IMR-90 (cell line): ENCODE measurements at regions not wholly inside any gene's neighbourhood (a gene's known extent, or its start where the extent isn't known, plus 50 kb on each side); places are given as distances from the start of the nearest gene placed in this dataset.

ENCODE experiments used
- ATAC-seq: fragments of 200-7000 bp; cut with Tn5 transposase; 2 replicates; pipeline ENCODE4 v1.9.1; 2020; ENCODE audit warnings: low read depth, mild to moderate bottlenecking, moderate library complexity
- BruUV-seq: library from RNA; stranded (reverse); fragments of 400-500 nt; replicated peaks from 2 replicates; lab custom pipeline; 2021; lab: Mats Ljungman, UMichigan
- CTCF ChIA-PET: fragments of 300-600 bp; formaldehyde crosslinking; extraction: SDS; loops from one replicate; lab custom pipeline; 2021; ENCODE audit warnings: antibody characterized with exemption; lab: Yijun Ruan, JAX
- POLR2A ChIA-PET: fragments of 300-600 bp; sonication (Branson Sonifier 250); formaldehyde crosslinking; loops from one replicate; lab custom pipeline; 2022; ENCODE audit warnings: antibody characterized with exemption; ENCODE audit not compliant: unreplicated experiment; lab: Charles Lee
- DNase-seq: peaks from one replicate; pipeline ENCODE4 v3.0.0; 2013
- H2AFZ ChIP-seq: replicated peaks from 2 replicates; pipeline ENCODE3; 2013; ENCODE audit warnings: low read length, mild to moderate bottlenecking; ENCODE audit not compliant: poor library complexity
- H2AK5ac ChIP-seq: 2 replicates; pipeline ENCODE4 v1.6.1; 2013; ENCODE audit warnings: low read depth, low read length, inconsistent platforms
- H2AK9ac ChIP-seq: replicated peaks from 2 replicates; pipeline ENCODE3; 2013; ENCODE audit warnings: mild to moderate bottlenecking, low read depth, low read length, moderate library complexity; ENCODE audit not compliant: poor library complexity
- H2BK120ac ChIP-seq: 2 replicates; pipeline ENCODE4 v1.6.1; 2013; ENCODE audit warnings: low read depth, low read length, inconsistent platforms
- H2BK15ac ChIP-seq: 3 replicates; pipeline ENCODE4 v1.6.1; 2013; ENCODE audit warnings: low read depth, low read length, inconsistent platforms
- H2BK20ac ChIP-seq: 2 replicates; pipeline ENCODE4 v1.6.1; 2013; ENCODE audit warnings: low read depth, mild to moderate bottlenecking, inconsistent platforms, low read length, moderate library complexity
- H2BK5ac ChIP-seq: 2 replicates; pipeline ENCODE4 v1.6.1; 2013; ENCODE audit warnings: mild to moderate bottlenecking, low read depth, low read length, inconsistent platforms; ENCODE audit not compliant: poor library complexity, severe bottlenecking
- H3K14ac ChIP-seq: replicated peaks from 2 replicates; pipeline ENCODE4 v1.6.1; 2013; ENCODE audit warnings: low read depth, low read length, inconsistent platforms
- H3K18ac ChIP-seq: 2 replicates; pipeline ENCODE4 v1.6.1; 2013; ENCODE audit warnings: low read depth, low read length, control low read depth
- H3K23ac ChIP-seq: 2 replicates; pipeline ENCODE4 v1.6.1; 2013; ENCODE audit warnings: low read depth, low read length, inconsistent platforms
- H3K27ac ChIP-seq: 2 replicates; pipeline ENCODE4 v1.5.1; 2013; ENCODE audit warnings: mild to moderate bottlenecking, control low read depth, low read length; ENCODE audit not compliant: insufficient read depth
- H3K27me3 ChIP-seq: 2 replicates; pipeline ENCODE4 v1.6.1; 2013; ENCODE audit warnings: low read length; ENCODE audit not compliant: control insufficient read depth, insufficient read depth
- H3K36me3 ChIP-seq: 2 replicates; pipeline ENCODE4 v1.6.1; 2013; ENCODE audit warnings: low read length, mixed read lengths; ENCODE audit not compliant: control insufficient read depth, insufficient read depth
- H3K4ac ChIP-seq: 2 replicates; pipeline ENCODE4 v1.6.1; 2013; ENCODE audit warnings: low read depth, low read length, inconsistent platforms
- H3K4me1 ChIP-seq: 2 replicates; pipeline ENCODE4 v1.6.1; 2013; ENCODE audit warnings: low read length, mixed read lengths; ENCODE audit not compliant: control insufficient read depth, insufficient read depth
- H3K4me2 ChIP-seq: 2 replicates; pipeline ENCODE4 v1.6.1; 2013; ENCODE audit warnings: low read depth, mild to moderate bottlenecking, control low read depth, low read length, moderate library complexity
- H3K4me3 ChIP-seq: 2 replicates; pipeline ENCODE4 v1.5.1; 2013; ENCODE audit warnings: low read depth, mild to moderate bottlenecking, control low read depth, low read length, moderate library complexity; ENCODE audit not compliant: insufficient read depth
- H3K56ac ChIP-seq: 2 replicates; pipeline ENCODE4 v1.6.1; 2013; ENCODE audit warnings: low read length, inconsistent platforms; ENCODE audit not compliant: insufficient read depth; ENCODE audit errors: extremely low read depth
- H3K79me1 ChIP-seq, 2 experiments: 2 replicates each; pipeline ENCODE4 v1.6.1; 2013; ENCODE audit warnings: low read length in 2 of 2, inconsistent platforms in 1 of 2, low read depth in 1 of 2
- H3K9ac ChIP-seq: 2 replicates; pipeline ENCODE4 v1.6.1; 2013; ENCODE audit warnings: low read depth, low read length, control low read depth
- H3K9me1 ChIP-seq: 2 replicates; pipeline ENCODE4 v1.6.1; 2013; ENCODE audit warnings: low read length, inconsistent platforms; ENCODE audit not compliant: insufficient read depth
- H3K9me3 ChIP-seq: 2 replicates; pipeline ENCODE4 v1.6.1; 2013; ENCODE audit warnings: low read length; ENCODE audit not compliant: control insufficient read depth, insufficient read depth
- H4K20me1 ChIP-seq: 2 replicates; pipeline ENCODE4 v1.6.1; 2013; ENCODE audit warnings: low read length, inconsistent platforms; ENCODE audit not compliant: insufficient read depth
- H4K5ac ChIP-seq: 2 replicates; pipeline ENCODE4 v1.6.1; 2013; ENCODE audit warnings: mild to moderate bottlenecking, low read depth, low read length, control low read depth
- H4K8ac ChIP-seq, 2 experiments: 2 replicates each; pipeline ENCODE4 v1.6.1; 2013; ENCODE audit warnings: low read depth in 2 of 2, low read length in 2 of 2, control low read depth in 1 of 2, inconsistent platforms in 1 of 2
- H4K91ac ChIP-seq: 2 replicates; pipeline ENCODE4 v1.6.1; 2013; ENCODE audit warnings: low read depth, low read length, inconsistent platforms; ENCODE audit not compliant: insufficient read depth
- SMC3 ChIP-seq: fragments of 150-350 bp; IDR thresholded peaks from 2 replicates; pipeline ENCODE4 v1.6.1; 2016; ENCODE audit warnings: low read depth, mild to moderate bottlenecking, antibody characterized with exemption, low read length, moderate library complexity
- WGBS, 2 experiments: methylation state at CpG; one replicate each; pipeline versions ENCODE4 v1.1.5 to v1.1.7; 2013; ENCODE audit warnings: missing lambda C conversion rate in 2 of 2; ENCODE audit not compliant: insufficient read length in 1 of 2; ENCODE audit errors: extremely low coverage in 2 of 2; 5-methylcytosine and 5-hydroxymethylcytosine counted together
- dilution Hi-C: fragments of 300-500 bp; cut with HindIII; formaldehyde crosslinking; loops from one replicate; pipeline ENCODE4 v1.14.3; 2018; ENCODE audit warnings: low sequenced_read_pairs; ENCODE audit not compliant: unreplicated experiment
- in situ Hi-C: fragments of 300-500 bp; cut with MboI; formaldehyde crosslinking; loops from 3 replicates; pipeline ENCODE4 v1.14.3; 2019; ENCODE audit warnings: low sequenced_read_pairs, inconsistent platforms, mixed read lengths
- intact Hi-C: fragments of 100-400 bp; cut with micrococcal nuclease; formaldehyde crosslinking; loops from 2 replicates; pipeline ENCODE4 v1.10.0; 2022
- TF ChIP-seq, protein P1 (sequence below): fragments of 150-350 bp; IDR thresholded peaks from 2 replicates; pipeline ENCODE4 v1.6.1; 2016; ENCODE audit warnings: low read depth, mild to moderate bottlenecking, low read length, moderate library complexity, borderline replicate concordance
- TF ChIP-seq, protein P2 (sequence below): conservative IDR thresholded peaks from 2 replicates; pipeline ENCODE4 v1.5.1; 2012; ENCODE audit warnings: mild to moderate bottlenecking, low read depth, low read length, improper control_type of control experiment

GRCh38 chr2:41400088-41400665, 647.6 kb upstream of the PKDCC start:
- Histone ChIP-seq H4K5ac (no peak overlapping the region), H3K4me1 (no peaks in the 10 kb centered on the region), H4K8ac (no peak overlapping the region), H3K9me3 (no peaks in the 10 kb centered on the region), H3K36me3 (no peaks in the 10 kb centered on the region), H3K14ac (no peak overlapping the region), H4K20me1 (no peaks in the 10 kb centered on the region), H3K23ac (no peak overlapping the region), H2BK5ac (no peak overlapping the region), H2AK9ac (no peak overlapping the region), H3K27me3 (no peaks in the 10 kb centered on the region), H2BK120ac (no peak overlapping the region), H4K91ac (no peak overlapping the region), H3K27ac (no peak overlapping the region), H3K9me1 (no peaks in the 10 kb centered on the region), H3K18ac (no peak overlapping the region), H3K4ac (no peak overlapping the region), H2AK5ac (no peak overlapping the region), H3K56ac (no peak overlapping the region), H3K4me2 (no peak overlapping the region), H3K9ac (no peak overlapping the region), H2AFZ (no peak overlapping the region), H2BK15ac (no peak overlapping the region), H3K4me3 (no peak overlapping the region), H3K79me1 (no peaks in the 10 kb centered on the region), H2BK20ac (no peak overlapping the region)
- ATAC-seq, result no peak
- ChIA-PET CTCF (interaction anchor here (0.6 to 1.1 kb wide), 3 partner anchors 10 to 1502 kb away, joined by 3 read pairs; no protein-coding TSS in a partner anchor), POLR2A (no interaction called here)
- no CpG with 5 or more reads among the region's 6 CpGs for WGBS, 2 experiments
- dilution Hi-C loops (no loop called here), intact Hi-C loops (loop anchor here (10.0 kb wide), 1 partner anchor 1485 kb away; no protein-coding TSS in a partner anchor), in situ Hi-C loops (no loop called here)
- BruUV-seq, result no TSS peak
- TF ChIP-seq, protein P1, sequence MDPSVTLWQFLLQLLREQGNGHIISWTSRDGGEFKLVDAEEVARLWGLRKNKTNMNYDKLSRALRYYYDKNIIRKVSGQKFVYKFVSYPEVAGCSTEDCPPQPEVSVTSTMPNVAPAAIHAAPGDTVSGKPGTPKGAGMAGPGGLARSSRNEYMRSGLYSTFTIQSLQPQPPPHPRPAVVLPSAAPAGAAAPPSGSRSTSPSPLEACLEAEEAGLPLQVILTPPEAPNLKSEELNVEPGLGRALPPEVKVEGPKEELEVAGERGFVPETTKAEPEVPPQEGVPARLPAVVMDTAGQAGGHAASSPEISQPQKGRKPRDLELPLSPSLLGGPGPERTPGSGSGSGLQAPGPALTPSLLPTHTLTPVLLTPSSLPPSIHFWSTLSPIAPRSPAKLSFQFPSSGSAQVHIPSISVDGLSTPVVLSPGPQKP, result no peak
- TF ChIP-seq, protein P2, sequence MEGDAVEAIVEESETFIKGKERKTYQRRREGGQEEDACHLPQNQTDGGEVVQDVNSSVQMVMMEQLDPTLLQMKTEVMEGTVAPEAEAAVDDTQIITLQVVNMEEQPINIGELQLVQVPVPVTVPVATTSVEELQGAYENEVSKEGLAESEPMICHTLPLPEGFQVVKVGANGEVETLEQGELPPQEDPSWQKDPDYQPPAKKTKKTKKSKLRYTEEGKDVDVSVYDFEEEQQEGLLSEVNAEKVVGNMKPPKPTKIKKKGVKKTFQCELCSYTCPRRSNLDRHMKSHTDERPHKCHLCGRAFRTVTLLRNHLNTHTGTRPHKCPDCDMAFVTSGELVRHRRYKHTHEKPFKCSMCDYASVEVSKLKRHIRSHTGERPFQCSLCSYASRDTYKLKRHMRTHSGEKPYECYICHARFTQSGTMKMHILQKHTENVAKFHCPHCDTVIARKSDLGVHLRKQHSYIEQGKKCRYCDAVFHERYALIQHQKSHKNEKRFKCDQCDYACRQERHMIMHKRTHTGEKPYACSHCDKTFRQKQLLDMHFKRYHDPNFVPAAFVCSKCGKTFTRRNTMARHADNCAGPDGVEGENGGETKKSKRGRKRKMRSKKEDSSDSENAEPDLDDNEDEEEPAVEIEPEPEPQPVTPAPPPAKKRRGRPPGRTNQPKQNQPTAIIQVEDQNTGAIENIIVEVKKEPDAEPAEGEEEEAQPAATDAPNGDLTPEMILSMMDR, result peak; percentile 31
- TF ChIP-seq SMC3, result 0 out of 2 replicates have a peak, but pooled peaks have one; percentile 15
- DNase-seq, result no peak
